Embryonic facial prominence (tissue), 1 donor: ENCODE measurements at regions not wholly inside any gene's neighbourhood (a gene's known extent, or its start where the extent isn't known, plus 50 kb on each side); places are given as distances from the start of the nearest gene placed in this dataset.
"Not testable (repeated sequence)": the region's sequence is repeated elsewhere in the genome, so short reads cannot be mapped to it uniquely, and the experiment has no call there.

Source experiments
- DNase-seq: peaks from one replicate; pipeline ENCODE4 v3.0.0-alpha.2; 2016; ENCODE audit errors: extremely low spot score

DNA sequence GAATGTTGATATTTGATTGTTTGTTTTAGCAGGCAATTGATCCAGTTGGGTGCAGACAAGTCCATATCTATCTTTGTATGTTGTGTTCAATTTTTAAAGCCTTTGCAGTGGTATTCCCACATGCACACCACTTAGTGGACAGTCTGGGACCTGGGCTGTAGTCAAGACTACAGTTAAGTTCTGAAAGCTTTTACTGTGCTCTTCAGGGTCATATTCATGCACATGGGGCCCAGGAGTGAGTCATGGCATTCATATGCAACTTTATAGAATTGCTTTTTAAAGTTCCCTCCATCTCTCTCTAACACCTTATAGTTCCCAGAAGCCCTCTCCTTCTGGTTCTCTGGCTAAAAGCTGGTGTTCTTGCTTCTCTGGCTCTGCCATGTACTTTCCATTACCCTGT, 228.2 kb upstream of the CCNH start:
- no peak for DNase-seq

DNA sequence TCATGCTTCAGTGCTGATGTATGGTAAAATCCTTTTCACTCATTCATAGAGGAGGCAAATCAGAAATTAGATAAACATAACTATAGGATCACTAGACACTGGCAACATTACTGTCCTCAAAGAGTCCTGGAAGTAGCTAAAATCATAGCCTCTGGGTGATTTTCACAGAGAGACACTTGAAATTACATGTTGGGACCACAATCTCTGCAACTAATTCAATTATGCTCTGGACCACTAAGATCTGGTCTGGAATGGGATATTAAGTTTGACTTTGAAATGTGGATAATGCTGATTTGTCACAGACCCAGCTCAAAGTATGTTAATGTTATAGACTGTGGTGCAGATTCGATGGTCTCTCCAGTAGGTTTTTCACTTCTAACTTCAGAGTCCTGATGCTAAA, 214.6 kb upstream of the CCNH start:
- DNase-seq = no peak

GRCh38 chr5:87608385-87608784, 195.7 kb upstream of the CCNH start:
- DNase-seq = no peak

- no peak for DNase-seq
Measured at GRCh38 chr5:87605663-87606062, 192.9 kb upstream of the CCNH start.

- no peak for DNase-seq
Measured at GRCh38 chr5:87599778-87600177, 187.0 kb upstream of the CCNH start.

DNA sequence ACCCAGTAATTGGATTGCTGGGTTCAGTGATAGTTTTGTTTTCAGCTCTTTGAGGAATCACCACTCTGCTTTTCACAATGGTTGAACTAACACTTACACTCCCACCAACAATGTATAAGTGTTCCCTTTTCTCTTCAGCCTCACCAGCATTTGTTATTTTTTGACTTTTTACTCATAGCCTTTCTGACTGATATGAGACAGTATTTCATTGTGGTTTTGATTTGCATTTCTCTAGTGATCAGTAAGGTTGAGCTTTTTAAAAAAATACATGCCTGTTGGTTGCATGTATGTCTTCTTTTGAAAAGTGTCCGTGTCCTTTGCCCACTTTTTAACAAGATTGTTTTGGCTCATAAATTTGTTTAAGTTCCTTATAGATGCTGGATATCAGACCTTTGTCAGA, 185.7 kb upstream of the CCNH start:
- no peak for DNase-seq

- no peak for DNase-seq
Measured at GRCh38 chr5:87594566-87594965, 181.8 kb upstream of the CCNH start.

DNA sequence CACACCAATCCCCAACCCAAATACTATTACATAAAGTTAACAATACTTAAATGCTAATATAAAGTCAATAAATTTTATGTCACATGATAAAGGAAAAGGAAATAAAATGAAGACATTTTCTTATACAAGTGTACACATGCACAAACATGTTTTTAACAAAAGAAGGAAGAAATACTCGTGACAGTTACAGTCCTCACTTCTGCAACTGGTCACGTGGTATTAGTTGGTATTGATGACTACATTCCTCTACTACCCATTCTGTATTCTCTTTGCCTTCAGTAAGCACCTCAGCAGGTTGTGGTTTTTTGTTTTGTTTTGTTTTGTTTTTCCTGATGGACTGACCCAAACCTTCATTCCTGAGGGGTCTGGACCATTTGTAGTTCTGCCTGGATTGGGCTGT, 176.9 kb upstream of the CCNH start:
- DNase-seq = no peak

- DNase-seq = no peak
Measured at GRCh38 chr5:87588316-87588715, 175.6 kb upstream of the CCNH start.

DNA sequence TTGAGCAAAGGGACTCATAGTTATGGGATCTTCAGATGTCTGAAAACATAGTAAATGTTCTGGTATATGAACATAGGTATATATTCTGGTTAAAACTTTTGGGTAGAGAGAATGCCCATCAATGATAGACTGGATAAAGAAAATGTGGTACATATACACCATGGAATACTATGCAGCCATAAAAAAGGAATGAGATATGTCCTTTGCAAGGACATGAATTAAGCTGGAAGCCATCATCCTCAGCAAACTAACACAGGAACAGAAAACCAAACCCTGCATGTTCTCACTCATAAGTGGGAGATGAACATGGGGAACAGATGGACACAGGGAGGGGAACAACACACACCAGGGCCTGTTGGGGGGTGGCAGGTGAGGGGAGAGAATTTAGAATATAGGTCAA, 171.0 kb upstream of the CCNH start:
- DNase-seq = not testable (repeated sequence)

GRCh38 chr5:87582149-87582548, 169.4 kb upstream of the CCNH start:
- no peak for DNase-seq

DNA sequence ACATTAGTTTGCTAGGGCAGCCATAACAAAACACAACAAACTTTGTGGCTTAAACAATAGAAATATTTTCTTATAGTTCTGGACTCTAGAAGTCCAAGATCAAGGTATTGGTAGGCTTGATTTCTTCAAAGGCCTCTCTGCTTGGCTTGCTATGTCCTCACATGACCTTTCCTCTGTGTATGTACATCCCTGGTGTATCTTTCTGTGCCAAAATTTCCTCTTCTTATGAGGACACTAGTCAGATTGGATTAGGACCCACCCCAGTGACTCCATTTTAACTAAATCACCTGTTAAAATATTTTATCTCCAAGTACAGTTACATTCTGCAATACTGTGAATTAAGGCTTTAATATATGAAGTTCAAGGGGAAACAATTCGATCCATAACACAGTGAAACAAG, 168.9 kb upstream of the CCNH start:
- DNase-seq = no peak

- no peak for DNase-seq
Measured at GRCh38 chr5:87579678-87580077, 166.9 kb upstream of the CCNH start.

- no peak for DNase-seq
Measured at GRCh38 chr5:87576867-87577266, 164.1 kb upstream of the CCNH start.

GRCh38 chr5:87576306-87576705, 163.6 kb upstream of the CCNH start:
- not testable (repeated sequence) for DNase-seq

DNA sequence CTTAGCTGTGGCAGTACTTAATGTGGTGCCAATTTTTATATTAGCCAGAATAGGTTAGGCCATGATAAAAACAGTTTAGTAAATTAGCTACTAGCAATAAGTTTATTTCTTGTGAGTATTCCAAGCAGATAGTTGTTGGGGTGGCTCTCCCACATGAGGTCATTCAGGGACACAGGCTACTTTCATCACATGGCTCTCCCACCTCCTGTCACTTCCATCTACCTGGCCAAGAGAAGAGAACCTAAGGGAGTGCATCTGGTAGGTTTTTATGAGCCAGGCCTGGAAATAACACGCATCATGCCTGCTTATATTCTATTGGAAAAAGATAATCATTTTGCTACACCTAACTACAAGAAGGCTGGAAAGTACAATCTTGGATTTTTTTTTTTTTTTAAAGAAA, 161.4 kb upstream of the CCNH start:
- DNase-seq = no peak

DNA sequence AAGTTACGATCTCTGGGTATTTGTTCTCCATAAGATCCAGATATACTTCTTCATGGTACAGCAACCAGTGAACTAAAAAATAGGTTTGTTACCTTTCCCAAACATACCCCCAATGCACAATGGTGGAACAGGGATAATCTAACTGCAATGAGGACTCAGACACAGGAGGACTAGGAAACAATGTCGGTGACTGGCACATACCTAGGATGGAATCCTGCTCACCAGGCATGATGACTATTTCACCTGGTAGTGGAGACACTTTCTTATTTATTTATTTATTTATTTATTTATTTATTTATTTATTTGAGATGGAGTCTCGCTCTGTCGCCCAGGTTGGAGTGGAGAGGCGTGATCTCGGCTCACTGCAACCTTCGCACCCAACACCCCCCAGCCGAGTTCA, 159.9 kb upstream of the CCNH start:
- no peak for DNase-seq

GRCh38 chr5:87572090-87572489, 159.4 kb upstream of the CCNH start:
- DNase-seq = no peak

DNA sequence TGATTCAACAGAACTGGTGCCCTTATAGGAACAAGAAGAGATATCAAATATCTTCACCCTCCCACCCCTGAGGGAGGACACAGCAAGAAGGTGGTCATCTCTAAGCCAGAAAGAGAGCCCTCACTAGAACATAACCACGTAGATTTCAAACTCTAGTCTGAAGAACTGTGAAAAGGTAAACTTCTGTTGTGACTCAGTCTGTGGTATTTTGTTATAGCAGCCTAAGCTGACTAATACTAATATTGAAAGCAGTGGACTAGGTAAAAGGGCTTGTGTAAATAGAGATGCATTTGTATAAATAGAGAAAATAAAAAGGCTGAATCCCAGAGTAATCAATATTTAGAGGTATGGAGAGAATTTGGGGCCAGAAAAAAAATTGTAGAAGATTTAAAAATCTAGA, 157.6 kb upstream of the CCNH start:
- DNase-seq = no peak

DNA sequence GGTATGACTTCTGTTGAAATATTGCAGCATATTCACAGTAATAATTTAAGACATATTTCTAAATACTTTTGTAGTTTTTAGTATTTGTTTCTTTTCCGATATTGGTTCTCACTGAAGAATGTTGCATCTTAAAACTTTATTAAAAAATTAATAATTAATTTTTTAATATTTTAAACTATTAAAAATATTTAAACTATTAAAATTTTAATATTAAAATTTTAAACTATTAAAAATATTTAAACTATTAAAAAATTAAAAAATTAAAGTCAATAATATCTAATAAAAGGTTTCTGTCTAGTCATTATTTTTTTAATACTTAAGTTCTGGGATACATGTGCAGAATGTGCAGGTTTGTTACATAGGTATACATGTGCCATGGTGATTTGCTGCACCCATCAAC, 149.3 kb upstream of the CCNH start:
- no peak for DNase-seq

DNA sequence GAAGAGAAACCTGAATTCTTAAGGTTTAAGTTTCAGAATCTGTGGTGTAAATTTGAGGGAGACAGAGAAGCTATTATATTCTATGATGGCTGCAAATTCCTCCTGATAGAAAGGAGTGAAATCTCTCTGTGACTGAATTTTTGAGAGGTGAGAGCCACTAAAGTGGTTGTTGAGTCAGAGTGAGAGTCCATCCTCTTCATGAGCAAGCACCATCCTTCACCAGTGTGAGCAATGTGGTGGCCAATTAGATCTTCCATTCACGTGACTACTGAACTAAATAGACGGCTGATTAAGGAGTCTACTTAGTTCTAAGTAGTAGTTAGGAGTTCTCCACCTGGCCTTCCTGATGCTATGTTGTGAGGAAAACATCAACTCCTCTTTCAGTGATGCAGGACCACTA, 147.8 kb upstream of the CCNH start:
- DNase-seq = no peak

DNA sequence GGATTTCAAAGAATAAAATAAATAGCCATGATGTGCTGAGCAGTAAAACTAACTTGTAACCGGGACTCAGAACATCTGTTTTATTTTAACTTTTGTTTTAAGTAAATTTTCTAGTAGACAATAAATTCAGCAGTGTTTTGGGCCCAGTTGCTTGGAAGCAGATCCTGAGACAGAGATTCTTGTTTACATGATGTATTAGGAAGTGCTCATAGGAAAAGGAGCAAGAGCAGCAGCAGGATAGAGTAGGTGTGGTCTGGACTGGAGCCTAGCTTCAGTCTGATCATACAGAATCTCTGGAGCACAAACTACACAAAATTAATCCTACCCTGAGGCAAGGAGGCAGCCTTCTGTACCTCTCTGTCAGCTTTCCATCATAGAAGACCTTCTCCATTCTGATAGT, 139.2 kb upstream of the CCNH start:
- no peak for DNase-seq

- no peak for DNase-seq
Measured at GRCh38 chr5:87541676-87542075, 128.9 kb upstream of the CCNH start.

DNA sequence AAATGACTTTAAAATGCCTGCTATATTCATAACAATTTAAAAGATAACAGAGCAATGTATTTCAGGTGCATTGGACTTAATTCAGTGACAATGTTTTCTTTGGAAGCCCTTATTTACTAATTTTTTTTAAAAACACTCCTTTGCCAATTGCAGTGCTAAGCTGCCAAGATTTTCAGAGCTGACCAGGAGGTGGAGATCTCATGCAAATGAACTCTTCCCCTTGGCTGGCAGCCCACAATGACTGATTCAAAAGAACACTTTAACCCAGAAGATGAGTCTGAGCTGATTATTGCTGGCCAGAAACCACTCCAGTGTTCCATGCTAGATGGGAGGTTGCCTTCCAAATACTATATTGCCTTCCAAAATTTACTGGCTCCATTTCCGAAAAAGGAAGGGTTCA, 128.3 kb upstream of the CCNH start:
- DNase-seq = no peak

DNA sequence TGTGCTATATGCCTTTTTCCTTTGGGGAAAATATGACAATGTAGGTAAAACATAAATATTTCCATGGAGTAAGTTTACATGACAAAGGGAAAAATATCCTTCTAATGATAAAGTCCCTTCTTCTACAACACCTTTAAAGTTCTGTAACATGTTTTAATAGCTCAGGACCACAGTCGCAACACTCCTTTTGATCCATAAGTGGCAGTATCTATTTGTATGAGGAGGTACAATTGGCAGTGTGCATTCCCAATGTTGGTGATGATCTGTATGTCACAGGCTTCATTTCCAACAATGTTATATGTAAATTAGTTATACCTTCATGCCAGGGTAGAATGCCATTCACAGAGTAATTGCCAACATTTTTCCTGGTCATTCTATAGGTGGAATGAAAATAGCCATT, 127.1 kb upstream of the CCNH start:
- no peak for DNase-seq
